ENCODE measurements at regions not wholly inside any gene's neighbourhood (a gene's known extent, or its start where the extent isn't known, plus 50 kb on each side); places are given as distances from the start of the nearest gene placed in this dataset.

- in situ Hi-C loops (cut with HindIII; ENCODE audit: low pct_ligation_motif_present, low sequenced_read_pairs) = no loop called here
- H3K27ac ChIP-seq = no peak overlapping the region
- no peaks in the 10 kb centered on the region for H3K27me3 ChIP-seq (replicated peaks)
- H3K36me3 ChIP-seq (replicated peaks) = no peaks in the 10 kb centered on the region
- no peak for DNase-seq
- no peak for TF ChIP-seq CTCF (IDR thresholded peaks at IDR 0.05; ENCODE audit: low read depth, low read length, missing control alignments)
- H3K4me3 ChIP-seq (ENCODE audit: low read depth, low read length) = no peak overlapping the region
These were observed 322.6 kb downstream of the HHIPL2 start for GRCh38 chr1:222225316-222225691.

- no peak for TF ChIP-seq CTCF (IDR thresholded peaks at IDR 0.05; ENCODE audit: low read depth, low read length, missing control alignments)
- DNase-seq = no peak
- in situ Hi-C loops (cut with HindIII; ENCODE audit: low pct_ligation_motif_present, low sequenced_read_pairs) = no loop called here
- no peaks in the 10 kb centered on the region for H3K36me3 ChIP-seq (replicated peaks)
- no peak overlapping the region for H3K27ac ChIP-seq
- H3K27me3 ChIP-seq (replicated peaks) = no peaks in the 10 kb centered on the region
- no peak overlapping the region for H3K4me3 ChIP-seq (ENCODE audit: low read depth, low read length)
These were observed 323.1 kb downstream of the HHIPL2 start for GRCh38 chr1:222224636-222225315.

- DNase-seq = no peak
- in situ Hi-C loops (cut with HindIII; ENCODE audit: low pct_ligation_motif_present, low sequenced_read_pairs) = no loop called here
- Histone ChIP-seq H3K27ac (no peak overlapping the region), H3K27me3 (replicated peaks) (no peaks in the 10 kb centered on the region), H3K4me3 (ENCODE audit: low read depth, low read length) (no peak overlapping the region), H3K36me3 (replicated peaks) (no peaks in the 10 kb centered on the region)
- TF ChIP-seq CTCF (IDR thresholded peaks at IDR 0.05; ENCODE audit: low read depth, low read length, missing control alignments) = no peak
These were observed 323.7 kb downstream of the HHIPL2 start for GRCh38 chr1:222224156-222224555.

- in situ Hi-C loops (cut with HindIII; ENCODE audit: low pct_ligation_motif_present, low sequenced_read_pairs) = no loop called here
- Histone ChIP-seq H3K4me3 (ENCODE audit: low read depth, low read length) (no peak overlapping the region), H3K27me3 (replicated peaks) (no peaks in the 10 kb centered on the region), H3K36me3 (replicated peaks) (no peaks in the 10 kb centered on the region), H3K27ac (no peak overlapping the region)
- TF ChIP-seq CTCF (IDR thresholded peaks at IDR 0.05; ENCODE audit: low read depth, low read length, missing control alignments) = no peak
- no peak for DNase-seq
These were observed 324.9 kb downstream of the HHIPL2 start for GRCh38 chr1:222223010-222223409.

DNA sequence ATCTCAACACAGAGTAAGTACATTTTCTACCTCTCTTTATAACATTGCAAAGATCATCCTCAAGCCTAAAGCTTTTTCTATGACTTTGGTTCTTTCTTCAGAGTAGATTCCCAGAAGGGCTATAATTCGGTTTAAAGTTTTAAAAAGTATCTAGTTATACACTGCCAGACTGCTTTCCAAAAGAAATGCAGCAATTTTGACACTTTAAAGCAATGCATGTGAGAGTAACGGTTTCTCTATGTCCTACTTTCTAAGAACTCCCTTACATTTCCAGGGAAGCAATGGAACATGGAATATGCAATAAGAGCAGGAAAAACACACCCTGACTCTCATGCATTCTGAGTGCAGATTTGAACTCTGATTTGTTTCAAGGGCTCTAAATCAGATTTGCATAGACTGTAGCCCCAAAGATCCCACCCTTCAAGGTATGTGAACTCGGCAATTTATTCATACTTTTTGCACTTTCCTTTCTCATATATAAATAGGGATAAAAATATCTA lies 331.6 kb downstream of the HHIPL2 start:
- in situ Hi-C loops (cut with HindIII; ENCODE audit: low pct_ligation_motif_present, low sequenced_read_pairs) = no loop called here
- H3K27me3 ChIP-seq (replicated peaks) = no peaks in the 10 kb centered on the region
- no peaks in the 10 kb centered on the region for H3K36me3 ChIP-seq (replicated peaks)
- no peak overlapping the region for H3K4me3 ChIP-seq (ENCODE audit: low read depth, low read length)
- DNase-seq = no peak
- TF ChIP-seq CTCF (IDR thresholded peaks at IDR 0.05; ENCODE audit: low read depth, low read length, missing control alignments) = no peak
- H3K27ac ChIP-seq = no peak overlapping the region

DNA sequence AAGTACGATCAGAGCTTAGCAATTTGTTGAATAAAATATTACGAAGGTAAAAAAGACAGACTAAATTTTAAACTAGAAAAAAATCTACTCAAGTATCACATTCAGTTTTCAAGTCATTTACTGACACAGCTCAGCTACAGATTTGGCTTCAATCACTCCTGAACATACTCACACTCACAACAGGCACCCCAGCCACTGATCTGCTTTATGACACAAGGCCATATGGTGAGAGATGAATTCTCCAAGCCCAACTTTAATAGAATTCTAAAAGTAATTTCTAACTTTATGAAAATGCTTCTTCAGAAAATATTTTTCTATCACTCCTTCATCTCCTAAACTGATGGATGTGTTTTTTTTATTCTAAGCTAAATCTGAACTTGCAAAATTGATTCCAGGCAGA lies 337.1 kb downstream of the HHIPL2 start:
- in situ Hi-C loops (cut with HindIII; ENCODE audit: low pct_ligation_motif_present, low sequenced_read_pairs) = no loop called here
- no peak for DNase-seq
- H3K4me3 ChIP-seq (ENCODE audit: low read depth, low read length) = no peak overlapping the region
- no peaks in the 10 kb centered on the region for H3K27me3 ChIP-seq (replicated peaks)
- H3K36me3 ChIP-seq (replicated peaks) = no peaks in the 10 kb centered on the region
- no peak for TF ChIP-seq CTCF (IDR thresholded peaks at IDR 0.05; ENCODE audit: low read depth, low read length, missing control alignments)
- H3K27ac ChIP-seq = no peak overlapping the region

Data from brain microvascular endothelial cell (primary cell).